GM12873 (cell line): ENCODE measurements at regions not wholly inside any gene's neighbourhood (a gene's known extent, or its start where the extent isn't known, plus 50 kb on each side); places are given as distances from the start of the nearest gene placed in this dataset.

Experiments used
- CTCF ChIP-seq: IDR thresholded peaks from 2 replicates; pipeline ENCODE4 v1.5.1; 2012; ENCODE audit warnings: low read depth, mild to moderate bottlenecking, moderate library complexity, low read length, control low read depth; ENCODE audit not compliant: insufficient read depth; ENCODE audit errors: missing control alignments

- no peak for TF ChIP-seq CTCF
Measured at GRCh38 chr22:22968366-22968765, 80.8 kb downstream of the IGLL5 start.

- TF ChIP-seq CTCF, result no peak
Measured at GRCh38 chr22:22973336-22973735, 85.7 kb downstream of the IGLL5 start.

GRCh38 chr22:22974156-22974555 lies 86.5 kb downstream of the IGLL5 start:
- no peak for TF ChIP-seq CTCF

- TF ChIP-seq CTCF, result no peak
Measured at GRCh38 chr22:22974795-22975580, 87.4 kb downstream of the IGLL5 start.

- TF ChIP-seq CTCF, result peak; percentile 7
Measured at GRCh38 chr22:22976033-22976922, 88.7 kb downstream of the IGLL5 start.

- TF ChIP-seq CTCF, result no peak
Measured at GRCh38 chr22:22977479-22978200, 90.0 kb downstream of the IGLL5 start.

- TF ChIP-seq CTCF, result no peak
Measured at GRCh38 chr22:22978637-22979036, 91.0 kb downstream of the IGLL5 start.
